ENCODE measurements at regions not wholly inside any gene's neighbourhood (a gene's known extent, or its start where the extent isn't known, plus 50 kb on each side); places are given as distances from the start of the nearest gene placed in this dataset.
"Not testable (repeated sequence)": the region's sequence is repeated elsewhere in the genome, so short reads cannot be mapped to it uniquely, and the experiment has no call there.

DNA sequence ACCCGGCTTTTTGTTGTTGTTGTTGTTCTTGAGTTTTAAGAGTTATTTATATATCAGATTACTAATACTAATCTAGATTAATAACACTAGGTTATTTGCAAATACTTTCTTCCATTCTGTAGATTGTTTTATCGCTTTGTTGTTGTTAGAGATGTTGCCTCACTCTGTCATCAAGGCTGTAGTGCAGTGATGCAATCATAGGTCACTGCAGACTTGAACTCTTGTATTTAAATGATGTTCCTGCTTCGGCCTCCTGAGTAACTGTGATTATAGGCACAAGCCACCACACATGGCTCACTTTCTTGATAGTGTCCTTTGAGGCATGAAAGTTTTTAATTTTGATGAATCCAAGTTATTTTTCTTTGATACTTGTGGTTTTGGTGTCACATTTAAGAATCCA lies 129.0 kb downstream of the VSIG4 start:
- TF ChIP-seq, protein P1, sequence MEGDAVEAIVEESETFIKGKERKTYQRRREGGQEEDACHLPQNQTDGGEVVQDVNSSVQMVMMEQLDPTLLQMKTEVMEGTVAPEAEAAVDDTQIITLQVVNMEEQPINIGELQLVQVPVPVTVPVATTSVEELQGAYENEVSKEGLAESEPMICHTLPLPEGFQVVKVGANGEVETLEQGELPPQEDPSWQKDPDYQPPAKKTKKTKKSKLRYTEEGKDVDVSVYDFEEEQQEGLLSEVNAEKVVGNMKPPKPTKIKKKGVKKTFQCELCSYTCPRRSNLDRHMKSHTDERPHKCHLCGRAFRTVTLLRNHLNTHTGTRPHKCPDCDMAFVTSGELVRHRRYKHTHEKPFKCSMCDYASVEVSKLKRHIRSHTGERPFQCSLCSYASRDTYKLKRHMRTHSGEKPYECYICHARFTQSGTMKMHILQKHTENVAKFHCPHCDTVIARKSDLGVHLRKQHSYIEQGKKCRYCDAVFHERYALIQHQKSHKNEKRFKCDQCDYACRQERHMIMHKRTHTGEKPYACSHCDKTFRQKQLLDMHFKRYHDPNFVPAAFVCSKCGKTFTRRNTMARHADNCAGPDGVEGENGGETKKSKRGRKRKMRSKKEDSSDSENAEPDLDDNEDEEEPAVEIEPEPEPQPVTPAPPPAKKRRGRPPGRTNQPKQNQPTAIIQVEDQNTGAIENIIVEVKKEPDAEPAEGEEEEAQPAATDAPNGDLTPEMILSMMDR (IDR thresholded peaks at IDR 0.05; ENCODE audit: borderline replicate concordance, control extremely low read depth, extremely low read depth, insufficient read depth, missing control alignments): no peak
- in situ Hi-C loops (cut with MboI; ENCODE audit: low sequenced_read_pairs, unreplicated experiment): no loop called here
- no peak for DNase-seq (ENCODE audit: low spot score)

DNA sequence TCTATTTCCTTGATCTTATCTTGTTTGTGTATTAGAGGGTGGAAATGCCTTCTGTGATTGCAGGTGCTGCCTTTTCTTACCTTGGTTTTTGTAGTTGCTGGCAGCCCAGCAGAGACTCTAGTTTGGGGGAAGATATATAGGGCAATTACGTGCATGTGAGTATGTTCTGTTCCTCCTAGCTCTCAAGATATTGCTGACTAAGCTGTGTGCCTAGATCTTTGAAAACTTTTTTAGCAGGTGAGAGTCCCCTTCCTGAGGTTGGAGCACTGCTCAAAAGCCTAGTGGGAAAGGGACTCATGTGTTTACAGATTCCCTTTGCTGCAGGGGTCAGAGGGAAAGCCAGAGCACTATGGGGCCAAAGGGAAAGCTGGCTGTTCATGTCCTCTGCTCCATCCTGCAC lies 136.1 kb downstream of the VSIG4 start:
- TF ChIP-seq, protein P1 (IDR thresholded peaks at IDR 0.05; ENCODE audit: borderline replicate concordance, control extremely low read depth, extremely low read depth, insufficient read depth, missing control alignments): no peak
- no peak for DNase-seq (ENCODE audit: low spot score)
- in situ Hi-C loops (cut with MboI; ENCODE audit: low sequenced_read_pairs, unreplicated experiment): no loop called here

DNA sequence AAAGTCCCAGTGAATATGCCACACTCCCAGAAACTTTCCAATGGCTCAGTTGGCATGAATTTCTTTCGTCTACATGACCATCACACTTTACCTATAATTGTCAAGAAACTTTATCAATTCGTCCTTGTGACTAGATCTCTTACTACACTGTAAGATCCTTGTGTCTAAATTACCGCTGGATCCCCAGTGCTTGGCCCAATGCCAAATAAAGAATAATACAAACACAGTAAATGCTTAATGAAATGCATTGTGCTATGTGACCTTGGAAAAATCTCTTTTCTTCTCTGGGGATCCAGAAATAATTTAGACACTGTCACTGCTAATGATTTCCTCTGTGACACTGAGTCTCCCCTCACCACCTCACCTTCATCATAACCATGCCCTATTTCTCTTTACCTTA lies 137.9 kb downstream of the VSIG4 start:
- in situ Hi-C loops (cut with MboI; ENCODE audit: low sequenced_read_pairs, unreplicated experiment): no loop called here
- no peak for DNase-seq (ENCODE audit: low spot score)
- TF ChIP-seq, protein P1 (IDR thresholded peaks at IDR 0.05; ENCODE audit: borderline replicate concordance, control extremely low read depth, extremely low read depth, insufficient read depth, missing control alignments): no peak

DNA sequence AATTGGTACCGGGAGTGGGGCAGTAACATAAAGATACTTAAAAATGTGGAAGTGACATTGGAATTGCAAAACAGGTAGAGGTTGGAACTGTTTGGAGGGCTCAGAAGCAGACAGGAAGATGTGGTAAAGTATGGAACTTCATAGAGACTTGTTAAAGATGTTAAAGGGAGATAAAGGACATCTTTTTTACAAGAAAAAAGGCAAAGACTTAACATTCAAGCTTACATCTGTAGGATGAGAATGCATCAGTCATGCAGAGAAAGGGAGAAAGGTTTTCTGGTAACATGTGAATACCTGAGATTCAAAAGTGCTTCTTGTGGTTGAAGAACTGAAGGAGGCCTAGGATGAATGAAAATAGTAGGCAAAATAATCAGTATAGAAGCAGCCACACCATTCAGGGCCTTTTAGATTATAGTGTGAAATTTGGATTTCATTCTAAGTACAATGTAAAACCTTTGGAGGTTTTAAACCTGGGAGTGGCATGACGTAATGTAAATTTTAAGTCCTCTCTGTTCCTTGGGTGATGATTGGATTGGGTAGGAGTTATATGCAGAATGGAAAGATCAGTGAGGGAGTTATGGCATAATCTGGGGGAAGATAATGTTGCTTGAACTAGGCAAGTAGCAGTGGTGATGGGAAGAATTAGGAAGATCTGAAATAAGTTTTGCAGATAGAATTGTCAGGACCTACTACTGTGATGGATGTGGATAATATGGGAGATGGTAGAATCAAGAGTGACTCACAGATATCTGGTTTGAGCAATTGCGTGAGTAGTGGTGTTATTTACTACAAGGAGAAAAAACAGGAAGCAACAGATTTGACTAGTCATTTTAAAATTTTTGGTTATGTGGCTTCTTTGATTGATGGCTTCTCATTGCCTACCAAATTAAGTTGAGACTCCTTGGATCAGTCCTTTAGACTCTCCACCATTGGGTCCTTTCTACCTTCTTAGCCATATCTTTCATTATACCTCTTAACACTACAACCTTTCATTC lies 138.7 kb downstream of the VSIG4 start:
- DNase-seq (ENCODE audit: low spot score): no peak
- TF ChIP-seq, protein P1 (IDR thresholded peaks at IDR 0.05; ENCODE audit: borderline replicate concordance, control extremely low read depth, extremely low read depth, insufficient read depth, missing control alignments): no peak
- in situ Hi-C loops (cut with MboI; ENCODE audit: low sequenced_read_pairs, unreplicated experiment): no loop called here

DNA sequence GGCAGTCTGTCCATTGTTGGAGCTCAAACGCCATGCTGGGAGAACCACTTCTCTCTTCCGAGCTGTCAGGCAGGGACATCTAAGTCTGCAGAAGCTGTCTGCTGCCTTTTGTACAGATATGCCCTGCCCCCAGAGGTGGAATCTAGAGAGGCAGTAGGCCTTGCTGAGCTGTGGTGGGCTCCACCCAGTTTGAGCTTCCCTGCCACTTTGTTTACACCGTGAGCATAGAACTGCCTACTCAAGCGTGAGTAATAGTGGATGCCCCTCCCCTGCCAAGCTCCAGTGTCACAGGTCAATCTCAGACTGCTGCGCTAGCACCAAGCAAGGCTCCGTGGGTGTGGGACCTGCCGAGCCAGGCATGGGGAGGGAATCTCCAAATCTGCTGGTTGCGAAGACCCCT lies 145.7 kb downstream of the VSIG4 start:
- TF ChIP-seq, protein P1 (IDR thresholded peaks at IDR 0.05; ENCODE audit: borderline replicate concordance, control extremely low read depth, extremely low read depth, insufficient read depth, missing control alignments): no peak
- no peak for DNase-seq (ENCODE audit: low spot score)
- in situ Hi-C loops (cut with MboI; ENCODE audit: low sequenced_read_pairs, unreplicated experiment): no loop called here

DNA sequence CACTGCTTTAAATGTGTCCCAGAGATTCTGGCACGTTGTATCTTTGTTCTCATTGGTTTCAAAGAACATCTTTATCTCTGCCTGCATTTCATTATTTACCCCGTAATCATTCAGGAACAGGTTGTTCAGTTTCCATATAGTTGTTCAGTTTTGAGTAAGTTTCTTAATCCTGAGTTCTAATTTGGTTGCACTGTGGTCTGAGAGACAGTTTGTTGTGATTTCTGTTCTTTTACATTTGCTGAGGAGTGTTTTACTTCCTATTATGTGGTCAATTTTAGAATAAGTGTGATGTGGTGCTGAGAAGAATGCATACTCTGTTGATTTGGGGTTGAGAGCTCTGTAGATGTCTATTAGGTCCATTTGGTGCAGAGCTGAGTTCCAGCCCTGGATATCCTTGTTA lies 148.1 kb downstream of the VSIG4 start:
- in situ Hi-C loops (cut with MboI; ENCODE audit: low sequenced_read_pairs, unreplicated experiment); DNase-seq (ENCODE audit: low spot score): not testable (repeated sequence)

DNA sequence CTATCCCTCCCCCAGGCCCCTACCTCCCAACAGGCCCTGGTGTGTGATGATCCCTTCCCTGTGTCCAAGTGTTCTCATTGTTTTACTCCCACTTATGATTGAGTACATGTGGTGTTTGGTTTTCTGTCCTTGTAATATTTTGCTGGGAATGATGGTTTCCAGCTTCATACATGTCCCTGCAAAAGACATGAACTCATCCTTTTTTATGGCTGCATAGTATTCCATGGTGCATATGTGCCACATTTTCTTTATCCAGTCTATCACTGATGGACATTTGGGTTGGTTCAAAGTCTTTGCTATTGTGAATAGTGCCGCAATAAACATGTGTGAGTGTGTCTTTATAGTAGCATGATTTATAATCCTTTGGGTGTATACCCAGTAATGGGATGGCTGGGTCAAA lies 151.7 kb downstream of the VSIG4 start:
- in situ Hi-C loops (cut with MboI; ENCODE audit: low sequenced_read_pairs, unreplicated experiment); DNase-seq (ENCODE audit: low spot score): not testable (repeated sequence)

All from GM13976 (cell line).